HTR-8/SVneo (cell line): ENCODE measurements at regions not wholly inside any gene's neighbourhood (a gene's known extent, or its start where the extent isn't known, plus 50 kb on each side); places are given as distances from the start of the nearest gene placed in this dataset.
"Not testable (repeated sequence)": the region's sequence is repeated elsewhere in the genome, so short reads cannot be mapped to it uniquely, and the experiment has no call there.

Experiments used
- DNase-seq: peaks from one replicate; pipeline ENCODE4 v3.0.0; 2011; ENCODE audit warnings: low spot score, mixed read lengths; ENCODE audit not compliant: insufficient read length
- FAIRE-seq: peaks from 2 replicates; lab custom pipeline; 2011; peaks lifted over from hg19 to GRCh38; lab: Jason Lieb, UNC

GRCh38 chr5:68071736-68072135, 143.8 kb upstream of the PIK3R1 start:
- DNase-seq, result no peak
- no peak for FAIRE-seq

DNA sequence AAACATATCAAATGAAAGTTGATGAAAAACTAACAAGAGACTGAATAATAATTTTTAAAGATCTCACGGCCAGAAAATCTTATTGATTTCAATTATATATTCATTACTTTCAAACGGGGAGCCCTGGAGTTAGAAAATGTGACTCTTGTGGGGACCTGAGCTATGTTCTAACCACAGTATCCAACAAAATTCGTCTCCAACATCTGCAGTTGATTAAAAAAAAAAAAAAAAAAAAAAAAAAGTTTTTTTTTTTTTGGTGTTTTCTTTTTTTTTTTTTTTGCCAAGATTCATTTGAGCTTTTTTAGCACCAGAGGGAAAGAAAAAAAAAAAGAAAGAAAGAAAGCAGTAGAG, 144.3 kb upstream of the PIK3R1 start:
- DNase-seq, result no peak
- no peak for FAIRE-seq

GRCh38 chr5:68070591-68071281, 144.8 kb upstream of the PIK3R1 start:
- FAIRE-seq (no peak), DNase-seq (no peak)

- DNase-seq (no peak), FAIRE-seq (no peak)
Measured at GRCh38 chr5:68067976-68068603, 147.5 kb upstream of the PIK3R1 start.

- DNase-seq, result no peak
- no peak for FAIRE-seq
Measured at GRCh38 chr5:68067291-68067690, 148.3 kb upstream of the PIK3R1 start.

- DNase-seq (peak; percentile 9), FAIRE-seq (no peak)
Measured at GRCh38 chr5:68066277-68066955, 149.1 kb upstream of the PIK3R1 start.

DNA sequence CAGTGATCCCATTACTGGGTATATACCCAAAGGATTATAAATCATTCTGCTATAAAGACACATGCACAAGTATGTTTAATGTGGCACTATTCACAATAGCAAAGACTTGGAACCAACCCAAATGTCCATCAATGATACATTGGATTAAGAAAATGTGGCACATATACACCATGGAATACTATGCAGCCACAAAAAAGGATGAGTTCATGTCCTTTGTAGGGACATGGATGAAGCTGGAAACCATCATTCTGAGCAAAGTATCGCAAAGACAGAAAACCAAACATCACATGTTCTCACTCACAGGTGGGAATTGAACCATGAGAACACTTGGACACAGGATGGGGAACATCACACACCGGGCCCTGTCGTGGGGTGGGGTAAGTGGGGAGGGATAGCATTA, 150.2 kb upstream of the PIK3R1 start:
- not testable (repeated sequence) for FAIRE-seq, DNase-seq

DNA sequence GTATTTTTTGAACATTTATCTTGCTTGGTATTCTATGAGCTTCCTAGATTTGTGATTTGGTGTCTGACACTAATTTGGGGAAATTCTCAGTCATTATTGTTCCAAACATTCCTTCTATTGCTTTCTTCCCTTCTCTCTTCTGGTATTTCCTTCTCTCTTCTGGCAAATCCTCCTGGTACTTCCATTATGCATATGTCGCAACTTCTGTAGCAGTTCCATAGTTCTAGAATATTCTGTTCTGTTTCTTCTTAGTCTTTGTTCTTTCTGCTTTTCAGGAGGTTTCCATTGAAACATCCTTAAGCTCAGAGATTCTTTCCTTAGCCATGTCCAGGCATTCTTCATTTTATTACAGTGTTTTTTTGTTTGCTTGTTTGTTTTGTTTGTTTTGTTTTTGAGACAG, 155.2 kb upstream of the PIK3R1 start:
- no peak for FAIRE-seq
- no peak for DNase-seq

DNA sequence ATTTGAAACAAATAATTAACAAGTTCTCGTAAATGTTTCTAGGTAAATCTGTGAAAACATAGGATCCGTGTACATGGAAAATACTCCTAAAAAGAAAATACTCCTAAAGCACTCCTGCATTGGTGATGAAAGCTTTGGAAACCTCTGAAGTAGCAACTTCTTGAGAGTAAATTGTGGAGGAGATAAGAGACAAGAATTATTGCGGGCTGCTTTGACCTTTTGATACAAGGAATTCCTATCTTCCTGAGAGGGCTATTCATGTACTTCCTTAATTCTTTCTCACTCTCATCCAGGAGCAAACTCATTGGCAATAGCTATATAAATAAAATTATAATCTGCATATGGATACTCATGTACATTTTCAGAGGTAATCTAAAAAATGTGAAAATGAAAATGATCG, 158.4 kb upstream of the PIK3R1 start:
- FAIRE-seq, result no peak
- no peak for DNase-seq

- FAIRE-seq (no peak), DNase-seq (no peak)
Measured at GRCh38 chr5:68055686-68056085, 159.9 kb upstream of the PIK3R1 start.

GRCh38 chr5:68054638-68055037, 160.9 kb upstream of the PIK3R1 start:
- DNase-seq, result no peak
- no peak for FAIRE-seq

DNA sequence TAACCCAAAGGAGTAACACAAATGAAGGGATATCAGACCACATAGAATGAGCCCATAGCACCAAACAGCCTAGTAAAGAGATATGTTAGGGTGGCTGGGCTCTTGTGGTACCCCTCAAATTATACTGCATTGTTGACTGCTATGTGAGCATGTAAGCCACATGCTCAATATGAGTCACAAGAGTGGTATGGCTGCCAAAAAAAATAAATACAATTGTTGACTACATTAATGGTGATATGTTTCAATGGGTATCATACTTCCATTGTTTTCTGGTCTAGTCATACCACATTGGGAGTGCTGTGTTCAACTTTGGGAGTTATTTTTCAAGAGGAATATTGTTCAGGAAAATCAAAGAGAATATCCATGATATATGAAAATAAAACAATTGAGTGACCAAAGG, 162.4 kb upstream of the PIK3R1 start:
- DNase-seq, result no peak
- FAIRE-seq, result peak; percentile 42

DNA sequence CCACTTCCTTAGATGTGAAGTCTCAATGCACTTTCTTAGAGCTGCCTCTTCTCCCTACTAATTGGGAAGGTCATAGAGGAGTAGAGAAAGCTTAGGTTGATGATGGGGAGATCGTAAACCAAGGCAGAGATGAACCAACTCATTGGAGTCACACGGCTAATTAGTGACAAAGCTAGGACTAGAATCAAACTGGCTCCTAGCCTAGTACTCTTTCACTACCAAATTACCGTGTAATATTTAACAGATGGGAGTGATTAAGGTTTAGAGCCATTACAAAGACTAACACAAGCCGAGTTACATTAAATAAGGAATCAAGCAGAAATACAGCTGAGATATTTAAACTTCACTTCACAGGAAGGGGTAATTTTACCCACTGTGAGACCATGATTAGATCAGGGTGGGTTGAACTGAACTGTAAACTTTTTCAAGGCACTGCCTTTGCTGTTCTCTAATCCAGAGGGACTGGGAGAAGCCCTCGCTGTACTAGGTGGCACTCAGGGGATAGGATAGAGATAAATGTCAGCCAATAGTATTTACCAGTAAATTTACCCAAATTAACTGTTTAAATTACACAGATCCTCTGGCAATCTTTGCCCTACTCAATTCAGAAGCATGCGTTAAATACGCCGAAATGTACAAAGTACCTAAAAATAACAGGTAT, 166.4 kb upstream of the PIK3R1 start:
- DNase-seq, result no peak
- no peak for FAIRE-seq

DNA sequence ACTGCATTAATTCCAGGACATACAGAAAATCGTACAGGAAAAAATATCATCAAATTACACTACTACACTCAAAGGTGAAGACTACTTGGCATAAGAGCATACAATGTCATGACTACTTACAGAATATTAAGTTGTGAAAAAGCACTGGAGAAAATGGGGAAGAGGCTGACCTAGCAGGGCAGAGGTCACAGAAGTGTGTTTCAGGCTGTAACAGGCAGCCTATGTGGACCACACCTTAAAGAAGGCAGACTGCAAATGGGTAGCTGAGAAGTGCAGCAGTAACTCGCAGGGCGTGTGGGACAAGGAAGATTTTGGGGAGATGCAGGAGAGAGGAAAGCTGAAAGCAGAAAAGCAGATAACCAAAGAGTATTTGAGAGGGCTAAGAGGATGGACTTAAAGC, 167.0 kb upstream of the PIK3R1 start:
- no peak for FAIRE-seq
- DNase-seq, result no peak

GRCh38 chr5:68048054-68048453, 167.5 kb upstream of the PIK3R1 start:
- not testable (repeated sequence) for DNase-seq, FAIRE-seq

GRCh38 chr5:68047035-68047434, 168.5 kb upstream of the PIK3R1 start:
- no peak for FAIRE-seq
- DNase-seq, result no peak

DNA sequence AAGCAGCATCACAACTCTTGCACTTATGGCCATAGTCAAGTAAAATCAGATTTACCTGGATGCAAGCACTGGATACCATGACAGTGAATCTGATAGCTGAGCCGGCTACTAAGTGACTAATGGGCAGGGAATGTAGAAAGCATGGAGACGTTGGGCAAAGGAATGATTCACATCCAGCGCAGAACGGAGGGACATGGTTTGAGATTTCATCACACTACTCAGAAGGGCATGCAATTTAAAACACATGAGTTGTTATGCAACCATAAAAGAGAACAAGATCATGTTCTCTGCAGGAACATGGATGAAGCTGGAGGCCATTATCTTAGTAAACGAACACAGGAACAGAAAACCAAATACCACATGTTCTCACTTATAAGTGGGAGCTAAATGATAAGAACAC, 169.1 kb upstream of the PIK3R1 start:
- DNase-seq (peak; percentile 78), FAIRE-seq (peak; percentile 87)

DNA sequence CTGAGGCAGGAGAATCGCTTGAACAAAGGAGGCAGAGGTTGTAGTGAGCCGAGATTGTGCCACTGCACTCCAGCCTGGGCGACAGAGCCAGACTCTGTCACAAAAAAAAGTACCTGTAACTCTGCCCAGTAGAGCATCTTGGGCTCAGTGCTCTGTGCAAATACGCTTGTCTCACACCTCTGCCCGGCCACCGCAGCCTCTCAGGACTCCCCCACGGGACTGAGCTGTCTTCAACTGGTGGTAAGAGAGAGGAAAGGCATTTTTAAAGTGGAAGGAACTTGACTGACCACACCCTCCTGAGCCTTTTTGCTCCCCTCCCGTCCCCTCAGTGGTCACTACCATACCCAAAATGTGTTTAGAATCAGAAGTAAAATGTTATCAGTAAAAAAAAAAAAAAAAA, 174.3 kb upstream of the PIK3R1 start:
- no peak for FAIRE-seq
- no peak for DNase-seq

GRCh38 chr5:68037546-68037945, 178.0 kb upstream of the PIK3R1 start:
- FAIRE-seq (no peak), DNase-seq (no peak)

DNA sequence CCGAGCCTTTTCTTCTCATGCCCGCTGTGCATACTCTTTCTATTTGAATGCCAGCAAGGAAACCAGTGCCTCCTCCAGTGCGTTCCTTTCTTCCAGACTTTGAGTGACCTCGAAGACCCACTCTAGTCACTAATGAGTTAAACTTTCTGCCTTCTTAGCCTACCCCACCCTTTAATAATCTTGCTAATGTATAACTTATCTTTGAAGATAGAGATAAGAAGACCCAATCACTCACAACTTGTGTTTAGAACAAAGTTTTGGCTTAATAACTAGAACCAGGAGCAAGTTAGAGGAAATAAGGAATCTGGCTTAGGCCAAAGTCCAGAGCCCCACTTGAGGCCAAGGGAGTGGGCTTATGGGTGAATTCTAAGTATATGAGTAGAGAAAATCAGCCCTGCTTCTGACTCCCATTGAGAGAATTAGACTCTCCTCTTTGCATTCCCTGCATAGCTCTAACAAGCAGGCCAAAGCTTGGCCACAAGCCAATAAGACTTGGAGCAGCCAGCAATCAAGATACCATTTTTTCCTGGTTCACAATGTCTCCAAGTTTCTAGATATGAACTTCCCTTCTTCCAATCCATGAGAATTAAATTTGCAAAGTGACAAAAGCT, 181.5 kb upstream of the PIK3R1 start:
- DNase-seq (no peak), FAIRE-seq (no peak)

DNA sequence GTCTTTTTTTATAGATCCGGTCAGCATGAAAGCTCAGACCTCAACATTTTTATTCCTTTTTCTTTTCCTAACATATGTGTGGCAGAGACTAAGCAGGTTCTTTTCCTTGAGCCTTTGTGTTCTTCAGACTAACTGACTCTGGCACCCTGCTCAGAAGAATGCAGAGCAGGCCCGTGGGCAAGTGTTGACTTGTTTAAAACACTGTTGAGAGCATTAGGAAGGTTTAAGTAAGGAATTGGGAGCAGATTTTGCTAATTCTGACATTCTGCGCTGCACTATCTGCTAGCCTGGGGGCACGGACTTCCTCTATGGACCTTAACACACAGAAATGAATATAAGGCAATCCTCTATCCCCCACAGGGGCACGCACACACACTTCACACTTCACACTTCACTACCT, 182.5 kb upstream of the PIK3R1 start:
- no peak for DNase-seq
- no peak for FAIRE-seq
